K562 (cell line): ENCODE measurements at regions not wholly inside any gene's neighbourhood (a gene's known extent, or its start where the extent isn't known, plus 50 kb on each side); places are given as distances from the start of the nearest gene placed in this dataset.
A peak's percentile ranks its signal among the peaks of the same experiment; 100 is the strongest.

Experiments used
- ATAC-seq: fragments of 200-7000 bp; cut with Tn5 transposase; 3 replicates; pipeline ENCODE4 v1.9.1; 2020; ENCODE audit warnings: moderate library complexity
- BruUV-seq: library from RNA; stranded (reverse); fragments of 400-500 nt; replicated peaks from 2 replicates; lab custom pipeline; 2021; lab: Mats Ljungman, UMichigan
- CTCF ChIA-PET: fragments of 300-600 bp; formaldehyde crosslinking; extraction: SDS; loops from one replicate; lab custom pipeline; 2021; ENCODE audit warnings: low intra/inter-chr PET ratio; lab: Yijun Ruan, JAX
- POLR2A ChIA-PET: fragments of 300-600, 350-650 bp; sonication (Branson Sonifier 250); formaldehyde crosslinking; extraction: SDS; loops from one replicate; lab custom pipeline; 2021; ENCODE audit warnings: antibody characterized with exemption, inconsistent platforms; lab: Yijun Ruan, JAX
- DNase-seq, 4 experiments: peaks; one replicate each; pipeline versions ENCODE4 v3.0.0 to v3.0.0-alpha.2; 2011 to 2018; ENCODE audit warnings: low spot score in 3 of 4, mixed read lengths in 3 of 4; ENCODE audit errors: extremely low read depth in 1 of 4
- FAIRE-seq: peaks from 2 replicates; lab custom pipeline; 2011; peaks lifted over from hg19 to GRCh38; lab: Jason Lieb, UNC
- H2AFZ ChIP-seq: 2 replicates; pipeline ENCODE4 v1.6.0; 2011; ENCODE audit warnings: low read depth, low read length, control low read depth, inconsistent platforms
- H3K27ac ChIP-seq: fragments of 200-600 bp; 3 replicates; pipeline ENCODE4 v1.8.0; 2011; ENCODE audit warnings: low read depth, mild to moderate bottlenecking, control low read depth, inconsistent platforms, low read length, moderate library complexity, mixed read lengths; ENCODE audit errors: extremely low read depth
- H3K27me3 ChIP-seq, 2 experiments: fragments of 300-600 bp in 1 of 2; 2 replicates in 1 of 2; 3 replicates in 1 of 2; pipeline versions ENCODE4 v1.6.0 to v1.8.0; 2011; ENCODE audit warnings: inconsistent platforms in 2 of 2, low read length in 2 of 2, mild to moderate bottlenecking in 1 of 2, mixed read lengths in 1 of 2, moderate library complexity in 1 of 2; ENCODE audit not compliant: control insufficient read depth in 2 of 2, insufficient read depth in 2 of 2
- H3K36me3 ChIP-seq: fragments of 300-600 bp; 3 replicates; pipeline ENCODE4 v1.8.0; 2011; ENCODE audit warnings: mild to moderate bottlenecking, low read length, inconsistent platforms; ENCODE audit not compliant: control insufficient read depth, insufficient read depth
- H3K4me1 ChIP-seq, 2 experiments: fragments of 200-600 bp in 1 of 2; replicated peaks in 1 of 2; 2 replicates in 1 of 2; 3 replicates in 1 of 2; pipeline versions ENCODE4 v1.5.1 to v1.8.0; 2011; ENCODE audit warnings: inconsistent platforms in 2 of 2, low read length in 2 of 2, mild to moderate bottlenecking in 1 of 2, mixed read lengths in 1 of 2, moderate library complexity in 1 of 2; ENCODE audit not compliant: control insufficient read depth in 2 of 2, insufficient read depth in 2 of 2
- H3K4me2 ChIP-seq: 2 replicates; pipeline ENCODE4 v1.6.1; 2011; ENCODE audit warnings: low read length, control low read depth, inconsistent platforms, mixed read lengths; ENCODE audit not compliant: insufficient read depth
- H3K4me3 ChIP-seq: fragments of 200-600 bp; sonication (generic), shearing (Covaris generic); 2 replicates; pipeline ENCODE4 v1.5.1; 2016; ENCODE audit warnings: control low read depth, inconsistent platforms
- H3K79me2 ChIP-seq: fragments of 200-600 bp; 3 replicates; pipeline ENCODE4 v1.8.0; 2011; ENCODE audit warnings: low read length, inconsistent platforms; ENCODE audit not compliant: control insufficient read depth, insufficient read depth
- H3K9ac ChIP-seq, 2 experiments: 2 replicates each; pipeline versions ENCODE4 v1.6.0 to v1.6.1; 2011; ENCODE audit warnings: low read depth in 2 of 2, low read length in 2 of 2, control low read depth in 1 of 2, inconsistent platforms in 1 of 2, mild to moderate bottlenecking in 1 of 2, mixed read lengths in 1 of 2; ENCODE audit not compliant: insufficient read depth in 1 of 2
- H3K9me1 ChIP-seq: one replicate; pipeline ENCODE4 v1.6.0; 2011; ENCODE audit warnings: inconsistent platforms, mild to moderate bottlenecking, low read length, moderate library complexity; ENCODE audit not compliant: control insufficient read depth, insufficient read depth
- H3K9me3 ChIP-seq: replicated peaks from 2 replicates; pipeline ENCODE4 v1.5.1; 2011; ENCODE audit warnings: low read depth, low read length, inconsistent platforms; ENCODE audit not compliant: control insufficient read depth, insufficient read depth
- H4K20me1 ChIP-seq: replicated peaks from 2 replicates; pipeline ENCODE4 v1.6.1; 2011; ENCODE audit warnings: low read length, inconsistent platforms, mixed read lengths; ENCODE audit not compliant: control insufficient read depth, insufficient read depth
- AFF4 ChIP-seq: sonication (generic); formaldehyde crosslinking; IDR thresholded peaks from 2 replicates; pipeline ENCODE4 v1.8.0; 2023; ENCODE audit warnings: mild to moderate bottlenecking, missing genetic modification reagents
- CEBPB ChIP-seq: fragments of 450-650 bp; IDR thresholded peaks from 2 replicates; pipeline ENCODE4 v1.6.1; 2016; ENCODE audit warnings: missing genetic modification characterization, missing compliant biosample characterization
- CEBPG ChIP-seq, 3 experiments: fragments of 200-800 bp in 1 of 3; sonication (Bioruptor generic) in 1 of 3; sonication (generic) in 1 of 3; formaldehyde crosslinking in 1 of 3; IDR thresholded peaks in 2 of 3; conservative IDR thresholded peaks in 1 of 3; 2 replicates each; pipeline versions ENCODE4 v1.6.1 to v1.8.0; 2016 to 2022; ENCODE audit warnings: missing compliant biosample characterization in 2 of 3, missing genetic modification characterization in 2 of 3, mild to moderate bottlenecking in 1 of 3, missing genetic modification reagents in 1 of 3
- RBM25 ChIP-seq: fragments of 200-400 bp; formaldehyde crosslinking; IDR thresholded peaks from 2 replicates; pipeline ENCODE4 v1.6.1; 2018; ENCODE audit warnings: low read length, low read depth, moderate library complexity; ENCODE audit not compliant: severe bottlenecking
- TEAD4 ChIP-seq, 2 experiments: sonication (generic) in 1 of 2; formaldehyde crosslinking in 1 of 2; IDR thresholded peaks; 2 replicates each; pipeline versions ENCODE4 v1.6.1 to v1.8.0; 2012 to 2022; ENCODE audit warnings: borderline replicate concordance in 1 of 2, inconsistent platforms in 1 of 2, low read length in 1 of 2, mild to moderate bottlenecking in 1 of 2, missing genetic modification reagents in 1 of 2
- WGBS: fragments of 100-300 bp; shearing (Covaris generic); methylation state at CpG from one replicate; pipeline ENCODE4 v1.1.6; 2016; ENCODE audit warnings: low coverage, mixed read lengths; ENCODE audit not compliant: insufficient coverage; ENCODE audit errors: missing lambda C conversion rate; 5-methylcytosine and 5-hydroxymethylcytosine counted together
- in situ Hi-C: fragments of 300-500 bp; cut with MboI; formaldehyde crosslinking; loops from 4 replicates; pipeline ENCODE4 v1.15.0; 2018; ENCODE audit warnings: inconsistent platforms, mixed read lengths
- intact Hi-C: fragments of 100-400 bp; cut with micrococcal nuclease; formaldehyde crosslinking; loops from 2 replicates; pipeline ENCODE4 v1.14.2; 2022

GRCh38 chr7:131190581-131190980 lies 137.1 kb upstream of the MKLN1 start (continued):
- TF ChIP-seq AFF4: no peak

- H3K79me2 ChIP-seq: no peaks in the 10 kb centered on the region
- POLR2A ChIA-PET: interaction anchor here (0.7 kb wide), 1 partner anchor 62 kb away, joined by 4 read pairs; no protein-coding TSS in a partner anchor
- DNase-seq: no peak
- H3K9me3 ChIP-seq: no peaks in the 10 kb centered on the region
- H3K36me3 ChIP-seq: no peaks in the 10 kb centered on the region
- no peaks in the 10 kb centered on the region for H3K4me1 ChIP-seq
- CTCF ChIA-PET: no interaction called here
- H3K4me2 ChIP-seq: no peak overlapping the region
- H3K9me1 ChIP-seq: no peaks in the 10 kb centered on the region
- H3K27ac ChIP-seq: no peak overlapping the region
- no peak overlapping the region for H3K9ac ChIP-seq
- H3K4me3 ChIP-seq: no peak overlapping the region
- intact Hi-C loops: no loop called here
- no peak for FAIRE-seq
- WGBS: 13% methylated on average over 7 of the region's 7 CpGs
- in situ Hi-C loops: no loop called here
- H4K20me1 ChIP-seq: no peaks in the 10 kb centered on the region
- H3K27me3 ChIP-seq: peaks cover 9 to 23% of the 10 kb centered on the region in 2 experiments; a peak in 4 of 5 replicates
- no peak for ATAC-seq
- no TSS peak for BruUV-seq
- TF ChIP-seq CEBPB (tag) (peak; percentile 88), CEBPG (CRISPR knock-in tag; IDR thresholded peaks at IDR 0.05) (peak; percentile 54; the same call in 1 of the 2 replicates), CEBPG (tag; conservative IDR thresholded peaks at IDR 0.05 in 1 of 2, IDR thresholded peaks at IDR 0.05 in 1 of 2) (peak; percentile 69 to 91), TEAD4 (IDR thresholded peaks at IDR 0.05; ENCODE audit: low read length) (no peak), TEAD4 (CRISPR knock-in tag; IDR thresholded peaks at IDR 0.05; ENCODE audit: borderline replicate concordance) (no peak), RBM25 (no peak)
- no peak overlapping the region for H2AFZ ChIP-seq
These were observed 133.4 kb upstream of the MKLN1 start for GRCh38 chr7:131194070-131194865.
